ENCODE measurements at regions not wholly inside any gene's neighbourhood (a gene's known extent, or its start where the extent isn't known, plus 50 kb on each side); places are given as distances from the start of the nearest gene placed in this dataset.

DNA sequence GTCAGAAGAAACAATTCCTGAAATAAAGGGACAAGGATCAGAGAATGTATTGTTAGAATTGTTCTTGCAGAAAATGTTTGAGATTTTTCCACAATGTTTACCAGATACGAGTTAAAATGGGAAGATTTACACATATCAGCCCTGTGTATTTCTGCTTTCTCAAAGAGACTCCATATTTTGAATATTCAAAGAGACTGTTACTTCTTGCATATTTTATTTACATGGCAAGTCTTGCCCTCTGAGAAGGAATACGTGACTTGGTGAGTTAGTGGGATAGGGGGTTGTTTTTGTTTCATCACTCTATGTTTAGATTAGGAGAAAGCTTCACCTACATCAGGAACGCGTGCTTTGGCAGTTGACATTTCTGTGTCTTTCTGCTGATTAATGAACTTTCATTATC, 56.1 kb upstream of the ZDHHC17 start:
- no peaks in the 10 kb centered on the region for H3K36me3 ChIP-seq (ENCODE audit: insufficient read depth, low read length)
- peaks cover 10% of the 10 kb centered on the region for H3K4me1 ChIP-seq (ENCODE audit: control insufficient read depth, insufficient read depth, low read length)

DNA sequence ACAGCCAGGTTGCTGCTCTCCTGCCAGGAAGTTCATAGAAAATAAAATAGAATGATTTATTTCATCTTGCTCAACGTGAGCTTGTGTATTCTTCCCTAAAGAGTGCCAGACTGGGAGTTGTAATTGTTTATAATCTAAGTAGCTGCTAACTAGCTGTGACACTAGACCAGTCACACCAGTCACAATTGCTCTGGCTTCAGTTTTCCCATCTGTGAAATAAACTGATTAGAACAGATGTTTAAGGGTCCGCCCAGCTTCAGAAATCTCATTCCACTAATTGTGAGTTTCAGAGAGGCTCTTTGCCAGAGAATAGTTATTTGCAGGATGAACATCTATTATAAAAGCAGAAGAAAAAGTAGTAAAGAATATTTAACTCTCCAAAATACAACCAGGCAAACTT, 55.6 kb upstream of the ZDHHC17 start:
- H3K36me3 ChIP-seq (ENCODE audit: insufficient read depth, low read length): no peaks in the 10 kb centered on the region
- no peaks in the 10 kb centered on the region for H3K9me3 ChIP-seq (replicated peaks; ENCODE audit: low read length)
- no peak overlapping the region for H3K9ac ChIP-seq (ENCODE audit: low read depth, low read length)
- no peak overlapping the region for H3K4me2 ChIP-seq (ENCODE audit: low read length)
- H3K27me3 ChIP-seq (ENCODE audit: control insufficient read depth, insufficient read depth, low read length): no peaks in the 10 kb centered on the region
- no peak overlapping the region for H3K4me3 ChIP-seq (ENCODE audit: low read length)
- H3K4me1 ChIP-seq (ENCODE audit: control insufficient read depth, insufficient read depth, low read length): peaks cover 10% of the 10 kb centered on the region

More for the DNA sequence above, 56.1 kb upstream of the ZDHHC17 start:
- no peaks in the 10 kb centered on the region for H3K9me3 ChIP-seq (replicated peaks; ENCODE audit: low read length)
- no peak overlapping the region for H3K4me3 ChIP-seq (ENCODE audit: low read length)
- H3K9ac ChIP-seq (ENCODE audit: low read depth, low read length): no peak overlapping the region
- no peaks in the 10 kb centered on the region for H3K27me3 ChIP-seq (ENCODE audit: control insufficient read depth, insufficient read depth, low read length)
- no peak overlapping the region for H3K4me2 ChIP-seq (ENCODE audit: low read length)

- Histone ChIP-seq H3K4me3 (ENCODE audit: low read length) (no peak overlapping the region), H3K4me2 (ENCODE audit: low read length) (no peak overlapping the region), H3K9me3 (replicated peaks; ENCODE audit: low read length) (no peaks in the 10 kb centered on the region), H3K9ac (ENCODE audit: low read depth, low read length) (no peak overlapping the region), H3K27me3 (ENCODE audit: control insufficient read depth, insufficient read depth, low read length) (no peaks in the 10 kb centered on the region), H3K4me1 (ENCODE audit: control insufficient read depth, insufficient read depth, low read length) (peaks cover 9% of the 10 kb centered on the region), H3K36me3 (ENCODE audit: insufficient read depth, low read length) (no peaks in the 10 kb centered on the region)
Observed at GRCh38 chr12:76711241-76711640, 52.7 kb upstream of the ZDHHC17 start.

- no peaks in the 10 kb centered on the region for H3K9me3 ChIP-seq (replicated peaks; ENCODE audit: low read length)
Observed at GRCh38 chr12:76713130-76713529, 50.8 kb upstream of the ZDHHC17 start.

GRCh38 chr12:76713986-76714385, 49.9 kb upstream of the ZDHHC17 start:
- H3K9ac ChIP-seq (ENCODE audit: low read depth, low read length): no peak overlapping the region
- H3K27me3 ChIP-seq (ENCODE audit: control insufficient read depth, insufficient read depth, low read length): no peaks in the 10 kb centered on the region
- no peaks in the 10 kb centered on the region for H3K36me3 ChIP-seq (ENCODE audit: insufficient read depth, low read length)
- no peak overlapping the region for H3K4me2 ChIP-seq (ENCODE audit: low read length)
- peaks cover 14% of the 10 kb centered on the region for H3K4me1 ChIP-seq (ENCODE audit: control insufficient read depth, insufficient read depth, low read length)
- no peak overlapping the region for H3K4me3 ChIP-seq (ENCODE audit: low read length)
- H3K9me3 ChIP-seq (replicated peaks; ENCODE audit: low read length): no peaks in the 10 kb centered on the region

More at GRCh38 chr12:76713130-76713529, 50.8 kb upstream of the ZDHHC17 start:
- Histone ChIP-seq H3K27me3 (ENCODE audit: control insufficient read depth, insufficient read depth, low read length) (no peaks in the 10 kb centered on the region), H3K4me3 (ENCODE audit: low read length) (no peak overlapping the region), H3K36me3 (ENCODE audit: insufficient read depth, low read length) (no peaks in the 10 kb centered on the region), H3K9ac (ENCODE audit: low read depth, low read length) (no peak overlapping the region), H3K4me1 (ENCODE audit: control insufficient read depth, insufficient read depth, low read length) (peaks cover 7% of the 10 kb centered on the region), H3K4me2 (ENCODE audit: low read length) (no peak overlapping the region)
